ENCODE measurements at regions not wholly inside any gene's neighbourhood (a gene's known extent, or its start where the extent isn't known, plus 50 kb on each side); places are given as distances from the start of the nearest gene placed in this dataset.

- DNase-seq = no peak
These were observed 211.8 kb upstream of the CITED2 start for GRCh38 chr6:139586273-139586672.

DNA sequence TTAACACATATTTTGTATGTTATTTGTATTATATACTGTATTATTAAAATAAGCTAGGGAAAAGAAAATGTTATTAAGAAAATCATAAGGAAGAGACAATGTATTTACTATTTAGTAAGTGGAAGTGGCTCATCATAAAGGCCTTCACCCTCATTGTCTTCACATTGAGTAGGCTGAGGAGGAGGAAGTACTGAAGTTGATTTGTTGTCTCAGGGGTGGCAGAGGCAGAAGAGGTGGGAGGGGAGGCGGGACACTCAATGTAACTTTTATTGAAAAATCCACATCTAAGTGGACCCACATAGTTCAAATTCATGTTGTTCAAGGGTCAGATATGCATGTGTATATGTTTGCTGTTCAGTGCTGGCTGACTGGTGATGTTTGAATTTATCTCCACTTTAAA is 210.2 kb upstream of the CITED2 start:
- DNase-seq = no peak

- no peak for DNase-seq
These were observed 209.0 kb upstream of the CITED2 start for GRCh38 chr6:139583420-139583819.

- no peak for DNase-seq
These were observed 208.5 kb upstream of the CITED2 start for GRCh38 chr6:139582956-139583355.

- DNase-seq = no peak
These were observed 207.0 kb upstream of the CITED2 start for GRCh38 chr6:139581485-139581865.

- no peak for DNase-seq
These were observed 206.4 kb upstream of the CITED2 start for GRCh38 chr6:139580592-139581484.

DNA sequence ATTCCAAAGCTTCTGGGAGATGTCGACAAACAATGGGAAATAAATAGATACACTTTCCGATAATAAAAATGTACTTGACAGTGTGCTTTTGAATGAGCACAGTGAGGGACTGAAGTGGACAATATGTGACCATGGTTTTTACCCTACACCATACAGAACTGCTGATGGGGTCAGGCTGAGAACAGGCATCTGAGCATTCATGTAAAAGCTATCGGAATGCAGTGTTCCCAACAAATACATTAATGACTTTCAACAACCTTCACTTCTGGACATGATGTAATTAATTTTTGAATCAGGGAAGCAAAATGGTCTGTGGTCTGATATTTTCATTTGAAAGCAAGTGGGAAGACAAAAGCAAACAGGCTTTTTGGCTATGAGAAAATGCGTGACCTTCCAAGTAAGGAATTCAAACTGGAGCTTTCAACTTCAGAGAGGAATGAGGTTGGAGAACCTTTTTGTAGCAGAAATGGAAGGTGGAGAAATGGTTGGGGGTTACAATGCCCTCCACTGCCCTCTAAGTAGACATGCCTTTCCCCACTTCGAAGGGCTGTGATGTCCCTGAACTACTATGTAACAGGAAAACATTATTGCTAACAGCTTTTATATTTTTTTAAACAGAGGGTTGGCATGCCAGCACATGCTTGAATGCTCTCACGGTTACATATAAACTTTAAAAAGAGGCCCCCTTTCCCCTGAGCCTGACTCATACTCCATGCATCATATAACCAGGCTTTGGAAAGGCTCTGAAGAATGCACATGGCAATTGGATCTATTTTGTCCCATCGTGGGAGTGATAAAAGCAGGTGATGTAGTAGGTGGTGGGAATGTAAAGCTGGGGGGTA is 203.5 kb upstream of the CITED2 start:
- no peak for DNase-seq

- DNase-seq = no peak
These were observed 202.8 kb upstream of the CITED2 start for GRCh38 chr6:139577124-139577762.

GRCh38 chr6:139572001-139572400 is 197.6 kb upstream of the CITED2 start:
- DNase-seq = no peak

- no peak for DNase-seq
These were observed 195.7 kb upstream of the CITED2 start for GRCh38 chr6:139570166-139570565.

DNA sequence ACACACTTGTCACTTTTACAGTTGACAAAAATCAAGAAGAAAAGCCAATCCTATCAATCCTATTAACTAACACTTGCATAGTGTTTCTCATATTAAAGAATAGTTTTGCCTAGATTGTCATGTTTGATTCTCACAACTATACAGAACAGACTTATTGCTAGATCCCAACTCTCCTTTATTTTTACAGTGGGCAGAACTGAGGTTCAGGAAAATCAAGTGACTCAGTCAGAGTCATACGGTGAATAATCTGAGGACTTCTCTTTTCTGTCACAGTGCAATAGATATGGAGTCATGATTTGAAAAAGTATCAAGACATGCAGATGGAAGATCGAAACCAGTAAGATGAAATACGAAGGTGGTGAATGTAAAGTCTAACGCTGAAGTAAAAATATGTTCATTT is 195.1 kb upstream of the CITED2 start:
- DNase-seq = no peak

- DNase-seq = no peak
These were observed 194.6 kb upstream of the CITED2 start for GRCh38 chr6:139568956-139569538.

DNA sequence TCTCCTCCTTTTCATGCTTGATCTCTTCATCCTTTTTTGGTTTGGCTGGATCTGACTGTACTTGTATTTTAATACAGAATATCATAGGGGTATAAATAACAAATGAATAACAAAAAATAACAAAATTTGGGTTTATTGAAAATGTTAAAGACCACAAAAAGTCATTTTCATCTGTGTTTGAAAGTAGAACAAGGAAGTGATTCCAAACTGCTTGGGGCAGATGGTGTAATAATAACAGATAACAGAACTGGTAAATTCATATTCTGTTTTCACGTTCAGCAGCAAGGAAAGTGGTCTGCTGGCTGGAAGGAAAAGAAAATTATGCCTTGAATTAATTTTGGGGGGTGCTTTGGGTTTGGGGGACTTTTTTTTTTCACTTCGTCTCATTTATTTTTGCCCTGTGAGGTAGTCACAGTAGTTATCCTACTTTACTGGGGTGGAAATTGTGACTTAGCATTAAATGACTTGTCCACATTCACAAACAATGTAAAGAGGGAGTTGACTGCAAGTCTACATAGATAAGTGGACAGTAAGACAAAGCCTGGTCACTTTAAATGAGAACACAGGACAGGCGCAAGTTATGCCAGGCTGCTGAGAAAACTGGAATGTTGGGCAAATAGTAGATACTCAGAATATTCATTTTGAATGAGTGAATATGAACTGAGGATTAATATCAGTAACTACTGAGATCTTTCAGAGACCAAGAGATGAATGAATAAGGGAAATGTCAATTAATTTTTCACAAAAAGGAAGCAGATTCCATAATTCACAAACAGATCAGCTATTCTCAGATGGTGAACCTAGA is 193.9 kb upstream of the CITED2 start:
- no peak for DNase-seq

DNA sequence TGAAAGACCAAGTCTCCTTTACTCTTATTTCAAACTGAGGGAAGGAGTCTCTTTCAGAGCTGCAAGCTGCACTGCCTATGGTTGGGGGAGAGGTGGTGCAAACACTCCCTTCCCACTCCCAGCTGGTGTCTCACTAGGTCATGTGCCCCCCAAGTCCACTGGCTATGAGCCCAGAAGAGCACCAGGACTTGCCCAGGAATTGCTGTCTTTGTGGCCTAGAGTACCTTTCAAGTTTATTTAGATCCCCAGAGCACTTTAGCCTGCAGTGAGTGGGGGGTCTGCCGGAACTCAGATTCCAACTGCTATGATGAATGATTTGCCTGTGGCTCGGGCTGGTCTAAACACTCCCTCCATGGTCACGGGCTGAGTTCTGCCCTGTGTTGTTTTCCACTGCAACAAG is 192.6 kb upstream of the CITED2 start:
- no peak for DNase-seq

GRCh38 chr6:139565591-139565990 is 191.1 kb upstream of the CITED2 start:
- no peak for DNase-seq

GRCh38 chr6:139557547-139557946 is 183.1 kb upstream of the CITED2 start:
- DNase-seq = no peak

GRCh38 chr6:139556532-139556931 is 182.1 kb upstream of the CITED2 start:
- DNase-seq = no peak

DNA sequence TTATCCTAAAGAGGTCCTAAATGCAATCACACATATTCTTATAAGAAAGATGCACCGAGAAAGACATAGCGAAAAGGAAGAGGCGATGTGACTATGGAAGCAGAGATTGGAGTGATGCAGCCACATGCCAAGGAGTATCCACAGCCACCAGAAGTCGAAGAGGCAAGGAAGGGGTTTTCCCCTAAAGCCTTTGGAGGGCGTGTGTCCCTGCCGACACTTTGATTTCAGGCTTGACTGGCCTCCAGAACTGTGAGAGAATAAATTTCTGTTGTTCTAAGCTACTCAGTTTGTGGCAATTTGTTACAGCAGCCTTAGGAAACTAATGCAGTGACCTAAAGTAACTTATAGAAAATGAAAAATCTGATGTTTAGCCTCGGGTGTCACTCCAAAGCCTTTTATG is 179.5 kb upstream of the CITED2 start:
- DNase-seq = no peak

GRCh38 chr6:139551376-139551775 is 176.9 kb upstream of the CITED2 start:
- no peak for DNase-seq

GRCh38 chr6:139550361-139550760 is 175.9 kb upstream of the CITED2 start:
- no peak for DNase-seq

GRCh38 chr6:139549561-139550070 is 175.2 kb upstream of the CITED2 start:
- DNase-seq = no peak

DNA sequence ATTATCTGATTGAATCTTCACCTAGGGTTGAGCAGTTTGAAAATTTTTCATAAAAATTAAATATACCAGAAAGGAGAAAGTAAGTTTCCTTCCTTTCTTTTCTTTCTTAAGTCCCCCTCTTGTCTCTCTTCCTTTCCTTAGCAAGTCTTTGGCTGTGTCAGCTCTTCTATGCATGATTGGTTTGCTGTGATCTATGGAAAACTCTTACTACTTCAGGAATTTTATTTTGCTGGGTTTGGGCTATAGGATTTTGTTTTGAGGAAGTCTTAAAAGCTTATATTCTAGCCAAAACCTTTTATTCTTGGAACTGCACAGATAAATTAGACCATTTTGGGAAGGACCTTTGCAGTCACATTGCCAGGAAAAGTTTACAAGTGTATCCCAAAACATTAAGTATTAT is 173.4 kb upstream of the CITED2 start:
- DNase-seq = no peak
